Thoracic aorta (tissue), 2 donors: ENCODE measurements at regions not wholly inside any gene's neighbourhood (a gene's known extent, or its start where the extent isn't known, plus 50 kb on each side); places are given as distances from the start of the nearest gene placed in this dataset.

Source experiments
- ATAC-seq: fragments of 150-250 bp; one replicate; pipeline ENCODE4 v1.8.0; 2017; ENCODE audit warnings: low read depth; ENCODE audit not compliant: insufficient number of reproducible peaks, low FRiP score
- DNase-seq: peaks from one replicate; pipeline ENCODE4 v3.0.0-alpha.2; 2020; ENCODE audit warnings: low spot score
- H3K27ac ChIP-seq, 2 donors: fragments of 200-600 bp; sonication (generic); 1 replicate in 1 of 2; 2 replicates in 1 of 2; pipeline ENCODE4 v1.5.1; 2016; ENCODE audit warnings: mild to moderate bottlenecking in 2 of 2, moderate library complexity in 2 of 2
- H3K27me3 ChIP-seq: fragments of 200-600 bp; sonication (generic); replicated peaks from 2 replicates; pipeline ENCODE4 v1.6.0; 2016; ENCODE audit warnings: mild to moderate bottlenecking; ENCODE audit not compliant: insufficient read depth
- H3K36me3 ChIP-seq: fragments of 200-600 bp; sonication (generic); one replicate; pipeline ENCODE4 v1.5.1; 2016
- H3K4me1 ChIP-seq, 2 donors: fragments of 200-600 bp; sonication (generic); 1 replicate in 1 of 2; 2 replicates in 1 of 2; pipeline versions ENCODE4 v1.5.1 to v1.6.0; 2016; ENCODE audit warnings: low read depth in 2 of 2, mild to moderate bottlenecking in 1 of 2; ENCODE audit not compliant: control insufficient read depth in 1 of 2
- H3K4me3 ChIP-seq: fragments of 200-600 bp; sonication (generic); 2 replicates; pipeline ENCODE4 v1.5.1; 2016; ENCODE audit warnings: mild to moderate bottlenecking
- H3K9me3 ChIP-seq: fragments of 200-600 bp; sonication (generic); 2 replicates; pipeline ENCODE4 v1.5.1; 2016
- CTCF ChIP-seq: fragments of 200-600 bp; sonication (generic); IDR thresholded peaks from one replicate; pipeline ENCODE4 v1.5.1; 2019; ENCODE audit warnings: antibody characterized with exemption

GRCh38 chr7:46897381-46897780, 684.5 kb downstream of the TNS3 start:
- no peak overlapping the region for H3K27ac ChIP-seq
- no peaks in the 10 kb centered on the region for H3K27me3 ChIP-seq
- no peaks in the 10 kb centered on the region for H3K4me1 ChIP-seq
- H3K9me3 ChIP-seq, result peaks cover 3% of the 10 kb centered on the region
- TF ChIP-seq CTCF, result no peak
- no peak overlapping the region for H3K4me3 ChIP-seq
- no peak for DNase-seq
- no peaks in the 10 kb centered on the region for H3K36me3 ChIP-seq
- no peak for ATAC-seq

- Histone ChIP-seq H3K4me3 (no peak overlapping the region), H3K36me3 (no peaks in the 10 kb centered on the region), H3K27ac (no peak overlapping the region), H3K27me3 (no peaks in the 10 kb centered on the region), H3K9me3 (no peaks in the 10 kb centered on the region), H3K4me1 (no peaks in the 10 kb centered on the region)
- ATAC-seq, result no peak
- no peak for TF ChIP-seq CTCF
- no peak for DNase-seq
Observed at GRCh38 chr7:46886669-46887374, 695.1 kb downstream of the TNS3 start.

- no peak overlapping the region for H3K4me3 ChIP-seq
- ATAC-seq, result no peak
Observed at GRCh38 chr7:46885167-46885566, 696.7 kb downstream of the TNS3 start.

DNA sequence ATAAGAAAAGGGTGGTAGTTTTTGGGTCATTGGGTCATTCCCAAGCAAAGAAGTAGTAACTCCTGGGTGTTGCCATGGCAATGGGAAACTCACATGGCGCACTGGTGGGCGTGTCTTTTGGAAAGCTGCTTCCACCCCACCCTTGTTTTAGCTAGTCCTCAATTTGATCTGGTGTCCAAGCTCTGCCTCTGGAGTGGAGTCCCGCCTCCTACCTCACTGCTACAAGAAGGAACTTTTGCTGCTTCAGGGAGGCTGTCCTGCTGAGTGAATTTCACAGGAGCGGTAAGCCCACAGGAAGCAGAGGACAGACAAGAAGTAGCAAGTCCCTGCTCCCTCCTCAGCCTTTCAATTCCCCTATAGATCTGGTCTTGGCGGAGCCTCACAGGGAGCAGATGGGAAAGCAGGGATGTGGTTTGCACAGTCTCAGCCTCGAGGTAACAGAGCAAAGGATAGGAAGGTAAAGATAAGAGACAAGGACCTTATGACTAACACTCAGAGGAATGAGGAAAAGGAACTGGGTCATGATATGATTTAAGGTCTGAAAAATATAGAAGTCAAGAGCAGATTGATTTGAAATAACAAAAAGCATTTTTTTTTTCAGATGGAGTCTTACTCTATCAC, 700.3 kb downstream of the TNS3 start:
- H3K4me1 ChIP-seq, result no peaks in the 10 kb centered on the region
- no peak overlapping the region for H3K4me3 ChIP-seq
- H3K27me3 ChIP-seq, result no peaks in the 10 kb centered on the region
- no peak for TF ChIP-seq CTCF
- no peaks in the 10 kb centered on the region for H3K9me3 ChIP-seq
- ATAC-seq, result no peak
- no peak overlapping the region for H3K27ac ChIP-seq
- no peak for DNase-seq
- no peaks in the 10 kb centered on the region for H3K36me3 ChIP-seq

More at GRCh38 chr7:46885167-46885566, 696.7 kb downstream of the TNS3 start:
- Histone ChIP-seq H3K9me3 (no peaks in the 10 kb centered on the region), H3K36me3 (no peaks in the 10 kb centered on the region), H3K4me1 (no peaks in the 10 kb centered on the region), H3K27me3 (no peaks in the 10 kb centered on the region), H3K27ac (no peak overlapping the region)
- no peak for DNase-seq
- no peak for TF ChIP-seq CTCF

DNA sequence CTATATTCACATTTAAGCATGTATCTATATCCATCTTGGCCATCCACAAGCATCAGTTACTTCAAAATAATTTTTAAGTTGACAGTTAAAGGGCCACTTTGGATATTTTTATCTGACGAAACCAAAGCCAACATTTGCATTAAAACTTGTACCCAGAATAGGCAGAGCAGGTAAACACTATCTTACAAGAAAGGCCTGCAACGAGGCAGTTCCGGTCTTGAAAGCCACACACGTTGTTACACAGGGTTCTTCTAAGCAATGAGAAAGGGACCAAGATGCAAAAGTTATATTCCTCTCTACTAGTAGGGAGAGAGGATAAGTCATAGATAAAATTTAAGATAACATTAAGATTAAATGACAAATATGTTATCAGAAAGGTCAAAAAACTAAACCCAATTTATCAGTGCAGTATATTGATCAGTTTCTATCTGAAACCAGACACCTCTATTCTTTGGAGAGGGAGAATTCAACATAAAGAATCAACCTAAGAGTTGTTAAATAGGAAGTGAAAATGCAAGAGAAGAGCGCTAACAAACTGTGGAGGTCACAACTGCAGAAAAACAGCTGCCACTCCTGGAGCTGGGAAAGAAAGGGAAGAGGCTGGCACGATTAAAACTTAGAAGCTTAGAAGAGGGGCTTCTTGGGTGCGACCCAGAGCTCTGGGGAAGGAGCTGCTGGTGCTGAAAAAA, 701.3 kb downstream of the TNS3 start:
- no peaks in the 10 kb centered on the region for H3K36me3 ChIP-seq
- no peaks in the 10 kb centered on the region for H3K9me3 ChIP-seq
- no peak overlapping the region for H3K27ac ChIP-seq
- no peak overlapping the region for H3K4me3 ChIP-seq
- ATAC-seq (no peak), DNase-seq (no peak)
- no peaks in the 10 kb centered on the region for H3K27me3 ChIP-seq
- TF ChIP-seq CTCF, result no peak
- no peaks in the 10 kb centered on the region for H3K4me1 ChIP-seq
